ENCODE measurements at regions not wholly inside any gene's neighbourhood (a gene's known extent, or its start where the extent isn't known, plus 50 kb on each side); places are given as distances from the start of the nearest gene placed in this dataset.

GRCh38 chr4:187770345-187770744, 225.2 kb upstream of the ZFP42 start:
- Mint-ChIP-seq H3K9me3 (peaks cover 2 to 19% (median 7%) of the 10 kb centered on the region in 7 donors), H3K4me3 (no peak overlapping the region), H3K4me1 (no peaks in the 10 kb centered on the region), H3K27ac (no peak overlapping the region), H3K27me3 (ENCODE audit: low read depth in 3 of 3) (peaks cover 0 to 2% (median 0%) of the 10 kb centered on the region in 3 donors), H3K36me3 (no peaks in the 10 kb centered on the region)
- H3K4me1 ChIP-seq (ENCODE audit: control insufficient read depth in 1 of 2, insufficient read depth in 2 of 2, low read length in 2 of 2): no peaks in the 10 kb centered on the region
- DNase-seq: no peak
- no peak overlapping the region for H3K4me2 ChIP-seq (replicated peaks; ENCODE audit: extremely low read depth, low read length, poor library complexity, severe bottlenecking)
- TF ChIP-seq CTCF (IDR thresholded peaks at IDR 0.05): no peak
- no peaks in the 10 kb centered on the region for H3K27me3 ChIP-seq (ENCODE audit: control insufficient read depth in 2 of 2, insufficient read depth in 2 of 2, low read length in 2 of 2)
- no peak overlapping the region for H3K9ac ChIP-seq (ENCODE audit: insufficient read depth, low read length, poor library complexity, severe bottlenecking)
- intact Hi-C loops (cut with micrococcal nuclease): no loop called here
- H3K4me3 ChIP-seq (replicated peaks in 1 of 3; ENCODE audit: low read depth in 2 of 3, low read length in 3 of 3): no peak overlapping the region
- WGBS (ENCODE audit: insufficient coverage): 86% methylated on average over 6 of the region's 8 CpGs
- no peaks in the 10 kb centered on the region for H3K36me3 ChIP-seq (replicated peaks in 1 of 2; ENCODE audit: control insufficient read depth in 1 of 2, insufficient read depth in 2 of 2, low read length in 2 of 2)
- H3K79me2 ChIP-seq (ENCODE audit: insufficient read depth, low read length): no peaks in the 10 kb centered on the region
- no peak overlapping the region for H2AFZ ChIP-seq (ENCODE audit: insufficient read depth, low read depth, low read length, poor library complexity, severe bottlenecking)
- peaks cover 13 to 14% of the 10 kb centered on the region in 2 donors for H3K9me3 ChIP-seq (replicated peaks in 1 of 2; ENCODE audit: control insufficient read depth in 1 of 2, insufficient read depth in 1 of 2, low read length in 2 of 2)
- H3K27ac ChIP-seq (ENCODE audit: low read depth in 1 of 2, low read length in 2 of 2): no peak overlapping the region
- no peaks in the 10 kb centered on the region for H4K20me1 ChIP-seq (ENCODE audit: insufficient read depth, low read length)

- no peaks in the 10 kb centered on the region for H4K20me1 ChIP-seq (ENCODE audit: insufficient read depth, low read length)
- H3K4me3 ChIP-seq (replicated peaks in 1 of 3; ENCODE audit: low read depth in 2 of 3, low read length in 3 of 3): no peak overlapping the region
- H2AFZ ChIP-seq (ENCODE audit: insufficient read depth, low read depth, low read length, poor library complexity, severe bottlenecking): no peak overlapping the region
- Mint-ChIP-seq H3K4me3 (no peak overlapping the region), H3K27ac (no peak overlapping the region), H3K27me3 (ENCODE audit: low read depth in 3 of 3) (peaks cover 0 to 2% (median 0%) of the 10 kb centered on the region in 3 donors), H3K9me3 (peaks cover 2 to 18% (median 8%) of the 10 kb centered on the region in 7 donors), H3K4me1 (no peaks in the 10 kb centered on the region), H3K36me3 (no peaks in the 10 kb centered on the region)
- H3K4me2 ChIP-seq (replicated peaks; ENCODE audit: extremely low read depth, low read length, poor library complexity, severe bottlenecking): no peak overlapping the region
- 63% methylated on average over 2 of the region's 3 CpGs for WGBS (ENCODE audit: insufficient coverage)
- DNase-seq: no peak
- no peaks in the 10 kb centered on the region for H3K36me3 ChIP-seq (replicated peaks in 1 of 2; ENCODE audit: control insufficient read depth in 1 of 2, insufficient read depth in 2 of 2, low read length in 2 of 2)
- H3K9me3 ChIP-seq (replicated peaks in 1 of 2; ENCODE audit: control insufficient read depth in 1 of 2, insufficient read depth in 1 of 2, low read length in 2 of 2): peaks cover 9 to 13% of the 10 kb centered on the region in 2 donors
- H3K9ac ChIP-seq (ENCODE audit: insufficient read depth, low read length, poor library complexity, severe bottlenecking): no peak overlapping the region
- no peaks in the 10 kb centered on the region for H3K4me1 ChIP-seq (ENCODE audit: control insufficient read depth in 1 of 2, insufficient read depth in 2 of 2, low read length in 2 of 2)
- no peak overlapping the region for H3K27ac ChIP-seq (ENCODE audit: low read depth in 1 of 2, low read length in 2 of 2)
- no peaks in the 10 kb centered on the region for H3K79me2 ChIP-seq (ENCODE audit: insufficient read depth, low read length)
- intact Hi-C loops (cut with micrococcal nuclease): no loop called here
- TF ChIP-seq CTCF (IDR thresholded peaks at IDR 0.05): no peak
- no peaks in the 10 kb centered on the region for H3K27me3 ChIP-seq (ENCODE audit: control insufficient read depth in 2 of 2, insufficient read depth in 2 of 2, low read length in 2 of 2)
Measured at GRCh38 chr4:187777954-187778353, 217.6 kb upstream of the ZFP42 start.
